Lung (tissue), 11 donors: ENCODE measurements at regions not wholly inside any gene's neighbourhood (a gene's known extent, or its start where the extent isn't known, plus 50 kb on each side); places are given as distances from the start of the nearest gene placed in this dataset.

ENCODE experiments used
- ATAC-seq: fragments of 200-7000 bp; cut with Tn5 transposase; one replicate; pipeline ENCODE4 v1.9.1; 2020; ENCODE audit warnings: moderate number of reproducible peaks; ENCODE audit not compliant: insufficient read depth, low FRiP score
- DNase-seq, 3 donors: peaks; one replicate each; pipeline ENCODE4 v3.0.0-alpha.2; 2013 to 2017
- H3K27ac ChIP-seq, 2 donors: one replicate each; pipeline ENCODE4 v1.5.1; 2013; ENCODE audit warnings: mild to moderate bottlenecking in 2 of 2, moderate library complexity in 2 of 2, control low read depth in 1 of 2, inconsistent platforms in 1 of 2, low read depth in 1 of 2, low read length in 1 of 2
- H3K27me3 ChIP-seq, 3 donors: one replicate each; pipeline ENCODE4 v1.5.1; 2013; ENCODE audit warnings: low read length in 2 of 3; ENCODE audit not compliant: control insufficient read depth in 3 of 3, insufficient read depth in 3 of 3
- H3K36me3 ChIP-seq, 4 donors: one replicate each; pipeline ENCODE4 v1.5.1; 2013; ENCODE audit warnings: low read length in 4 of 4, mild to moderate bottlenecking in 1 of 4, moderate library complexity in 1 of 4; ENCODE audit not compliant: control insufficient read depth in 4 of 4, insufficient read depth in 4 of 4
- H3K4me1 ChIP-seq, 5 donors: one replicate each; pipeline ENCODE4 v1.5.1; 2013; ENCODE audit warnings: low read length in 5 of 5, mild to moderate bottlenecking in 2 of 5, moderate library complexity in 1 of 5; ENCODE audit not compliant: control insufficient read depth in 5 of 5, insufficient read depth in 5 of 5
- H3K4me3 ChIP-seq: one replicate; pipeline ENCODE4 v1.5.1; 2013; ENCODE audit warnings: mild to moderate bottlenecking, control low read depth, moderate library complexity
- H3K9ac ChIP-seq, 2 donors: one replicate each; pipeline ENCODE4 v1.5.1; 2013; ENCODE audit warnings: low read length in 2 of 2, control low read depth in 1 of 2; ENCODE audit not compliant: insufficient read depth in 1 of 2
- H3K9me3 ChIP-seq, 4 donors: one replicate each; pipeline ENCODE4 v1.5.1; 2013; ENCODE audit warnings: low read length in 3 of 4, mild to moderate bottlenecking in 1 of 4, moderate library complexity in 1 of 4; ENCODE audit not compliant: control insufficient read depth in 4 of 4, insufficient read depth in 3 of 4
- WGBS, 2 donors: extraction: QIAGEN DNeasy Blood & Tissue Kit; methylation state at CpG; one replicate each; pipeline ENCODE4 v1.1.7; 2013; 5-methylcytosine and 5-hydroxymethylcytosine counted together
- TF ChIP-seq, protein P1 (sequence below): IDR thresholded peaks from 2 replicates; pipeline ENCODE4 v1.5.1; 2012; ENCODE audit warnings: mild to moderate bottlenecking; ENCODE audit errors: control extremely low read depth, extremely low read depth
- donor health status: control.
- donor health status: control.
- donor health status: Bipolar disorder and iron deficiency.
- donor health status: healthy.
- donor health status: DM: yes; HTN: yes; CAD: no.

- Histone ChIP-seq H3K4me3 (no peak overlapping the region), H3K9me3 (no peaks in the 10 kb centered on the region), H3K4me1 (no peaks in the 10 kb centered on the region), H3K27ac (no peak overlapping the region), H3K27me3 (no peaks in the 10 kb centered on the region), H3K36me3 (no peaks in the 10 kb centered on the region), H3K9ac (no peak overlapping the region)
- DNase-seq (no peak), ATAC-seq (no peak)
- WGBS, 2 donors = 80 to 85% methylated on average over 1 of the region's 1 CpG
- TF ChIP-seq, protein P1, sequence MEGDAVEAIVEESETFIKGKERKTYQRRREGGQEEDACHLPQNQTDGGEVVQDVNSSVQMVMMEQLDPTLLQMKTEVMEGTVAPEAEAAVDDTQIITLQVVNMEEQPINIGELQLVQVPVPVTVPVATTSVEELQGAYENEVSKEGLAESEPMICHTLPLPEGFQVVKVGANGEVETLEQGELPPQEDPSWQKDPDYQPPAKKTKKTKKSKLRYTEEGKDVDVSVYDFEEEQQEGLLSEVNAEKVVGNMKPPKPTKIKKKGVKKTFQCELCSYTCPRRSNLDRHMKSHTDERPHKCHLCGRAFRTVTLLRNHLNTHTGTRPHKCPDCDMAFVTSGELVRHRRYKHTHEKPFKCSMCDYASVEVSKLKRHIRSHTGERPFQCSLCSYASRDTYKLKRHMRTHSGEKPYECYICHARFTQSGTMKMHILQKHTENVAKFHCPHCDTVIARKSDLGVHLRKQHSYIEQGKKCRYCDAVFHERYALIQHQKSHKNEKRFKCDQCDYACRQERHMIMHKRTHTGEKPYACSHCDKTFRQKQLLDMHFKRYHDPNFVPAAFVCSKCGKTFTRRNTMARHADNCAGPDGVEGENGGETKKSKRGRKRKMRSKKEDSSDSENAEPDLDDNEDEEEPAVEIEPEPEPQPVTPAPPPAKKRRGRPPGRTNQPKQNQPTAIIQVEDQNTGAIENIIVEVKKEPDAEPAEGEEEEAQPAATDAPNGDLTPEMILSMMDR = no peak
Measured at GRCh38 chr9:28764532-28764931, 1191.3 kb upstream of the C9orf72 start.

GRCh38 chr9:28770226-28770625, 1196.9 kb upstream of the C9orf72 start:
- 87 to 88% methylated on average over 4 of the region's 4 CpGs for WGBS, 2 donors
- Histone ChIP-seq H3K27ac (no peak overlapping the region), H3K4me3 (no peak overlapping the region), H3K9ac (no peak overlapping the region), H3K27me3 (no peaks in the 10 kb centered on the region), H3K9me3 (no peaks in the 10 kb centered on the region), H3K4me1 (peaks cover 0 to 4% (median 0%) of the 10 kb centered on the region in 5 donors), H3K36me3 (no peaks in the 10 kb centered on the region)
- DNase-seq (no peak), ATAC-seq (no peak)
- TF ChIP-seq, protein P1 = no peak

GRCh38 chr9:28770827-28771226, 1197.5 kb upstream of the C9orf72 start:
- no peaks in the 10 kb centered on the region for H3K27me3 ChIP-seq
- H3K9me3 ChIP-seq = no peaks in the 10 kb centered on the region
- peaks cover 0 to 4% (median 0%) of the 10 kb centered on the region in 5 donors for H3K4me1 ChIP-seq
- H3K4me3 ChIP-seq = no peak overlapping the region
- H3K9ac ChIP-seq = no peak overlapping the region
- no peak overlapping the region for H3K27ac ChIP-seq
- H3K36me3 ChIP-seq = no peaks in the 10 kb centered on the region
- WGBS, 2 donors = 67 to 74% methylated on average over 2 of the region's 2 CpGs
- no peak for DNase-seq
- ATAC-seq = no peak
- TF ChIP-seq, protein P1 = no peak
